H1 (cell line): ENCODE measurements at regions not wholly inside any gene's neighbourhood (a gene's known extent, or its start where the extent isn't known, plus 50 kb on each side); places are given as distances from the start of the nearest gene placed in this dataset.

Source experiments
- CTCF ChIA-PET: fragments of 300-600 bp; sonication (Branson Sonifier 250); formaldehyde crosslinking; loops from one replicate; lab custom pipeline; 2021; ENCODE audit not compliant: partially characterized antibody; lab: Charles Lee
- POLR2A ChIA-PET: fragments of 300-600 bp; sonication (Branson Sonifier 250); formaldehyde crosslinking; loops from one replicate; lab custom pipeline; 2021; ENCODE audit warnings: inconsistent platforms; ENCODE audit not compliant: partially characterized antibody; lab: Charles Lee
- DNase-seq, 2 experiments: peaks; one replicate each; pipeline versions ENCODE4 v3.0.0 to v3.0.0-alpha.2; 2010 to 2022; ENCODE audit warnings: low spot score in 2 of 2, low read depth in 1 of 2, mixed read lengths in 1 of 2
- FAIRE-seq: peaks from 2 replicates; lab custom pipeline; 2011; peaks lifted over from hg19 to GRCh38; lab: Jason Lieb, UNC
- H2AFZ ChIP-seq: 2 replicates; pipeline ENCODE4 v1.8.1; 2012; ENCODE audit warnings: low read length, inconsistent platforms
- H2AK5ac ChIP-seq: 2 replicates; pipeline ENCODE4 v1.6.1; 2013; ENCODE audit warnings: low read depth, low read length
- H2BK120ac ChIP-seq: replicated peaks from 2 replicates; pipeline ENCODE3; 2013; ENCODE audit warnings: low read depth, low read length, inconsistent platforms
- H2BK12ac ChIP-seq: 2 replicates; pipeline ENCODE4 v1.6.1; 2013; ENCODE audit warnings: low read depth, low read length
- H2BK15ac ChIP-seq: 2 replicates; pipeline ENCODE4 v1.6.1; 2013; ENCODE audit warnings: low read length
- H2BK20ac ChIP-seq: 2 replicates; pipeline ENCODE4 v1.6.1; 2013; ENCODE audit warnings: low read length
- H2BK5ac ChIP-seq: 2 replicates; pipeline ENCODE4 v1.6.1; 2013; ENCODE audit warnings: low read depth, low read length
- H3K14ac ChIP-seq: 2 replicates; pipeline ENCODE4 v1.6.1; 2013; ENCODE audit warnings: inconsistent platforms; ENCODE audit not compliant: insufficient read length
- H3K18ac ChIP-seq: 2 replicates; pipeline ENCODE4 v1.6.1; 2013; ENCODE audit warnings: low read length; ENCODE audit errors: extremely low read depth
- H3K23ac ChIP-seq: 2 replicates; pipeline ENCODE4 v1.6.1; 2013; ENCODE audit warnings: inconsistent platforms; ENCODE audit not compliant: insufficient read length
- H3K23me2 ChIP-seq: 2 replicates; pipeline ENCODE4 v1.6.1; 2013; ENCODE audit warnings: low read depth, low read length
- H3K27ac ChIP-seq: 2 replicates; pipeline ENCODE4 v1.6.1; 2011; ENCODE audit warnings: low read depth, low read length, inconsistent platforms
- H3K27me3 ChIP-seq, 4 experiments: replicated peaks in 1 of 4; 1 replicate in 1 of 4; 2 replicates in 3 of 4; pipeline versions ENCODE4 v1.6.1 to v1.8.1; 2011 to 2013; ENCODE audit warnings: low read length in 3 of 4, mild to moderate bottlenecking in 3 of 4, inconsistent platforms in 2 of 4, mixed read lengths in 2 of 4, moderate library complexity in 1 of 4; ENCODE audit not compliant: control insufficient read depth in 3 of 4, insufficient read depth in 3 of 4; ENCODE audit errors: extremely low read depth in 1 of 4
- H3K36me3 ChIP-seq, 4 experiments: 2 replicates each; pipeline versions ENCODE4 v1.6.1 to v1.8.1; 2011 to 2013; ENCODE audit warnings: mild to moderate bottlenecking in 4 of 4, low read length in 3 of 4, moderate library complexity in 2 of 4, control low read depth in 1 of 4, inconsistent platforms in 1 of 4; ENCODE audit not compliant: insufficient read depth in 4 of 4, control insufficient read depth in 2 of 4
- H3K4ac ChIP-seq: replicated peaks from 2 replicates; pipeline ENCODE3; 2013; ENCODE audit warnings: low read length, low read depth, mixed read lengths, inconsistent platforms; ENCODE audit not compliant: insufficient read length
- H3K4me1 ChIP-seq, 4 experiments: replicated peaks in 1 of 4; 1 replicate in 1 of 4; 2 replicates in 3 of 4; pipeline versions ENCODE4 v1.6.1 to v1.8.1; 2011 to 2013; ENCODE audit warnings: low read length in 3 of 4, inconsistent platforms in 2 of 4, mixed read lengths in 1 of 4; ENCODE audit not compliant: insufficient read depth in 4 of 4, control insufficient read depth in 3 of 4
- H3K4me2 ChIP-seq, 2 experiments: 2 replicates each; pipeline versions ENCODE4 v1.6.1 to v1.8.1; 2011 to 2013; ENCODE audit warnings: low read depth in 2 of 2, low read length in 2 of 2, control low read depth in 1 of 2, inconsistent platforms in 1 of 2, mild to moderate bottlenecking in 1 of 2; ENCODE audit not compliant: insufficient read depth in 1 of 2
- H3K4me3 ChIP-seq, 4 experiments: fragments of 200-600, 300-600 bp in 1 of 4; sonication (generic), shearing (Covaris generic), sonication (Bioruptor Twin) in 1 of 4; 2 replicates each; pipeline versions ENCODE4 v1.5.1 to v1.8.1; 2011 to 2016; ENCODE audit warnings: low read length in 4 of 4, low read depth in 3 of 4, control low read depth in 2 of 4, inconsistent platforms in 2 of 4, mild to moderate bottlenecking in 2 of 4, mixed read lengths in 1 of 4, moderate library complexity in 1 of 4; ENCODE audit not compliant: insufficient read depth in 2 of 4; ENCODE audit errors: extremely low read depth in 1 of 4
- H3K56ac ChIP-seq: replicated peaks from 2 replicates; pipeline ENCODE3; 2013; ENCODE audit warnings: low read depth, mild to moderate bottlenecking, mixed read lengths, low read length, inconsistent platforms; ENCODE audit not compliant: insufficient read length
- H3K79me1 ChIP-seq: 2 replicates; pipeline ENCODE4 v1.6.1; 2013; ENCODE audit warnings: low read depth, low read length, control low read depth
- H3K79me2 ChIP-seq, 2 experiments: 2 replicates each; pipeline versions ENCODE4 v1.6.1 to v1.8.1; 2012 to 2013; ENCODE audit warnings: low read length in 2 of 2, mild to moderate bottlenecking in 2 of 2, inconsistent platforms in 1 of 2; ENCODE audit not compliant: insufficient read depth in 2 of 2, control insufficient read depth in 1 of 2
- H3K9ac ChIP-seq, 4 experiments: replicated peaks in 1 of 4; 1 replicate in 1 of 4; 2 replicates in 3 of 4; pipeline versions ENCODE4 v1.6.1 to v1.8.1; 2011 to 2013; ENCODE audit warnings: low read depth in 3 of 4, low read length in 3 of 4, control low read depth in 2 of 4, mild to moderate bottlenecking in 2 of 4, moderate library complexity in 2 of 4, inconsistent platforms in 1 of 4; ENCODE audit errors: extremely low read depth in 1 of 4
- H3K9me3 ChIP-seq, 2 experiments: 2 replicates each; pipeline versions ENCODE4 v1.6.1 to v1.8.1; 2012 to 2013; ENCODE audit warnings: mild to moderate bottlenecking in 2 of 2, moderate library complexity in 2 of 2, control low read depth in 1 of 2, inconsistent platforms in 1 of 2, low read depth in 1 of 2, low read length in 1 of 2, mixed read lengths in 1 of 2; ENCODE audit not compliant: insufficient read depth in 2 of 2
- H4K20me1 ChIP-seq, 2 experiments: replicated peaks in 1 of 2; 2 replicates each; pipeline versions ENCODE3 to v1.8.1; 2011 to 2013; ENCODE audit warnings: inconsistent platforms in 2 of 2, low read length in 2 of 2, mild to moderate bottlenecking in 1 of 2; ENCODE audit not compliant: insufficient read depth in 2 of 2, control insufficient read depth in 1 of 2
- H4K5ac ChIP-seq: 2 replicates; pipeline ENCODE4 v1.6.1; 2013; ENCODE audit warnings: low read length, low read depth, mixed read lengths, inconsistent platforms; ENCODE audit not compliant: insufficient read length
- H4K8ac ChIP-seq: 2 replicates; pipeline ENCODE4 v1.8.0; 2013; ENCODE audit warnings: mild to moderate bottlenecking, moderate library complexity, low read length, inconsistent platforms; ENCODE audit not compliant: insufficient read depth; ENCODE audit errors: extremely low read depth
- H4K91ac ChIP-seq: replicated peaks from 2 replicates; pipeline ENCODE3; 2013; ENCODE audit warnings: low read length, mixed read lengths, inconsistent platforms; ENCODE audit not compliant: insufficient read length
- SIN3A ChIP-seq, 2 experiments: IDR thresholded peaks in 1 of 2; conservative IDR thresholded peaks in 1 of 2; 2 replicates each; pipeline ENCODE4 v1.6.1; 2011 to 2012; ENCODE audit warnings: low read length in 2 of 2, improper control_type of control experiment in 1 of 2, low read depth in 1 of 2, mild to moderate bottlenecking in 1 of 2
- TF ChIP-seq, protein P1 (sequence below), 3 experiments: IDR thresholded peaks; 1 replicate in 2 of 3; 2 replicates in 1 of 3; pipeline versions ENCODE4 v1.5.1 to v1.6.1; 2011; ENCODE audit warnings: low read length in 3 of 3, mild to moderate bottlenecking in 3 of 3, inconsistent platforms in 2 of 3, low read depth in 1 of 3, moderate library complexity in 1 of 3; ENCODE audit not compliant: insufficient read depth in 1 of 3; ENCODE audit errors: control extremely low read depth in 1 of 3

DNA sequence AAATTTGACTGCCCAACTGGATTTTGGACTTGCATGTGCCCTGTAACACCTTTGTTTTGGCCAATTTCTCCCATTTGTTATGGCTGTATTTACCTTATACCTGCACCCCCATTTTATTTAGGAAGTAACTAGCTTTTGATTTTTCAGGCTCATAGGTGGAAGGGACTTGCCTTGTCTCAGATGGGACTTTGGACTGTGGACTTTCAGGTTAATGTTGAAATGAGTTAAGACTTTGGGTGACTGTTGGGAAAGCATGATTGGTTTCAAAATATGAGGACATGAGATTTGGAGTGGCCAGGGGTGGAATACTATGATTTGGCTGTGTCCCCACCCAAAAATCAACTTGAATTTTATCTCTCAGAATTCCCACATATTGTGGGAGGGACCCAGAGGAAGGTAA, 490.2 kb downstream of the PRR16 start:
- H4K5ac ChIP-seq: no peak overlapping the region
- H3K23ac ChIP-seq: no peak overlapping the region
- no peaks in the 10 kb centered on the region for H3K79me1 ChIP-seq
- no peak overlapping the region for H3K56ac ChIP-seq
- POLR2A ChIA-PET: no interaction called here
- no peak overlapping the region for H2BK5ac ChIP-seq
- H3K27ac ChIP-seq: no peak overlapping the region
- no peak overlapping the region for H3K4ac ChIP-seq
- H3K27me3 ChIP-seq: no peaks in the 10 kb centered on the region
- 0 out of 7 replicates have a peak, but pooled peaks cover 0 to 3% (median 0%) of the 10 kb centered on the region in 4 experiments for H3K4me1 ChIP-seq
- no peak overlapping the region for H2BK12ac ChIP-seq
- no peak overlapping the region for H4K91ac ChIP-seq
- no peak overlapping the region for H3K4me2 ChIP-seq
- H3K36me3 ChIP-seq: no peaks in the 10 kb centered on the region
- no peak overlapping the region for H3K18ac ChIP-seq
- H4K20me1 ChIP-seq: no peaks in the 10 kb centered on the region
- no peaks in the 10 kb centered on the region for H3K79me2 ChIP-seq
- no peak overlapping the region for H2AK5ac ChIP-seq
- no peak overlapping the region for H2AFZ ChIP-seq
- no peak overlapping the region for H2BK120ac ChIP-seq
- no peak overlapping the region for H3K9ac ChIP-seq
- no peak overlapping the region for H2BK20ac ChIP-seq
- no peak overlapping the region for H3K14ac ChIP-seq
- H2BK15ac ChIP-seq: no peak overlapping the region
- CTCF ChIA-PET: interaction anchor here (0.7 kb wide), 1 partner anchor 469 kb away, joined by 3 read pairs; no protein-coding TSS in a partner anchor
- DNase-seq (no peak), FAIRE-seq (no peak)
- no peaks in the 10 kb centered on the region; the same call in 1 of the 2 replicates for H3K23me2 ChIP-seq
- H4K8ac ChIP-seq: no peak overlapping the region
- H3K9me3 ChIP-seq: peaks cover 13 to 17% of the 10 kb centered on the region in 2 experiments
- H3K4me3 ChIP-seq: no peak overlapping the region
- TF ChIP-seq, protein P1, sequence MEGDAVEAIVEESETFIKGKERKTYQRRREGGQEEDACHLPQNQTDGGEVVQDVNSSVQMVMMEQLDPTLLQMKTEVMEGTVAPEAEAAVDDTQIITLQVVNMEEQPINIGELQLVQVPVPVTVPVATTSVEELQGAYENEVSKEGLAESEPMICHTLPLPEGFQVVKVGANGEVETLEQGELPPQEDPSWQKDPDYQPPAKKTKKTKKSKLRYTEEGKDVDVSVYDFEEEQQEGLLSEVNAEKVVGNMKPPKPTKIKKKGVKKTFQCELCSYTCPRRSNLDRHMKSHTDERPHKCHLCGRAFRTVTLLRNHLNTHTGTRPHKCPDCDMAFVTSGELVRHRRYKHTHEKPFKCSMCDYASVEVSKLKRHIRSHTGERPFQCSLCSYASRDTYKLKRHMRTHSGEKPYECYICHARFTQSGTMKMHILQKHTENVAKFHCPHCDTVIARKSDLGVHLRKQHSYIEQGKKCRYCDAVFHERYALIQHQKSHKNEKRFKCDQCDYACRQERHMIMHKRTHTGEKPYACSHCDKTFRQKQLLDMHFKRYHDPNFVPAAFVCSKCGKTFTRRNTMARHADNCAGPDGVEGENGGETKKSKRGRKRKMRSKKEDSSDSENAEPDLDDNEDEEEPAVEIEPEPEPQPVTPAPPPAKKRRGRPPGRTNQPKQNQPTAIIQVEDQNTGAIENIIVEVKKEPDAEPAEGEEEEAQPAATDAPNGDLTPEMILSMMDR (IDR thresholded peaks at IDR 0.05; ENCODE audit: control extremely low read depth in 1 of 3, insufficient read depth in 1 of 3, low read depth in 1 of 3, low read length in 3 of 3): no peak
- no peak for TF ChIP-seq SIN3A (conservative IDR thresholded peaks at IDR 0.05 in 1 of 2, IDR thresholded peaks at IDR 0.05 in 1 of 2; ENCODE audit: low read depth in 1 of 2, low read length in 2 of 2)
